HCT116 (cell line): ENCODE measurements at regions not wholly inside any gene's neighbourhood (a gene's known extent, or its start where the extent isn't known, plus 50 kb on each side); places are given as distances from the start of the nearest gene placed in this dataset.

Experiments
- ATAC-seq: fragments of 200-7000 bp; cut with Tn5 transposase; 2 replicates; pipeline ENCODE4 v1.9.1; 2020; ENCODE audit warnings: mild to moderate bottlenecking, moderate library complexity
- BruUV-seq: library from RNA; stranded (reverse); fragments of 400-500 nt; replicated peaks from 2 replicates; lab custom pipeline; 2021; lab: Mats Ljungman, UMichigan
- CTCF ChIA-PET: fragments of 300-600 bp; sonication (Branson Sonifier 250); formaldehyde crosslinking; loops from one replicate; lab custom pipeline; 2021; ENCODE audit warnings: antibody characterized with exemption; lab: Charles Lee
- POLR2A ChIA-PET: fragments of 300-600, 350-600 bp; sonication (Branson Sonifier 250); formaldehyde crosslinking; loops from one replicate; lab custom pipeline; 2021; ENCODE audit warnings: antibody characterized with exemption; lab: Charles Lee
- RAD21 ChIA-PET, 2 experiments: fragments of 300-600 bp; sonication (Branson Sonifier 250); formaldehyde crosslinking; loops; one replicate each; lab custom pipeline; 2023; ENCODE audit warnings: low total read pairs in 2 of 2; ENCODE audit not compliant: uncharacterized antibody in 2 of 2, unreplicated experiment in 2 of 2, low non-redundant PET in 1 of 2; lab: Charles Lee
- DNase-seq: peaks from one replicate; pipeline ENCODE4 v3.0.0-alpha.2; 2010; ENCODE audit warnings: low read depth, low spot score
- H2AFZ ChIP-seq: fragments of 200-600 bp; shearing (Covaris generic), sonication (generic); 2 replicates; pipeline ENCODE4 v1.6.1; 2017; ENCODE audit warnings: low read depth, mixed run types, mixed read lengths, antibody characterized with exemption, low read length; ENCODE audit not compliant: poor library complexity, severe bottlenecking
- H3K27ac ChIP-seq: 2 replicates; pipeline ENCODE4 v1.5.1; 2012; ENCODE audit warnings: low read depth, low read length
- H3K27me3 ChIP-seq: fragments of 200-600 bp; sonication (generic); 2 replicates; pipeline ENCODE4 v1.6.1; 2016; ENCODE audit warnings: mixed run types, low read length, mixed read lengths; ENCODE audit not compliant: insufficient read depth
- H3K36me3 ChIP-seq, 2 experiments: fragments of 200-500 bp in 1 of 2; fragments of 200-600 bp in 1 of 2; sonication (Bioruptor generic) in 1 of 2; sonication (generic) in 1 of 2; 2 replicates each; pipeline versions ENCODE4 v1.5.1 to v1.6.1; 2014 to 2016; ENCODE audit warnings: low read length in 2 of 2, inconsistent platforms in 1 of 2, mixed read lengths in 1 of 2, mixed run types in 1 of 2; ENCODE audit not compliant: insufficient read depth in 2 of 2, control insufficient read depth in 1 of 2
- H3K4me1 ChIP-seq, 2 experiments: fragments of 200-600 bp in 1 of 2; sonication (generic) in 1 of 2; 2 replicates each; pipeline versions ENCODE4 v1.5.1 to v1.6.1; 2012 to 2017; ENCODE audit warnings: low read length in 2 of 2, inconsistent platforms in 1 of 2, mild to moderate bottlenecking in 1 of 2, mixed read lengths in 1 of 2, mixed run types in 1 of 2, moderate library complexity in 1 of 2; ENCODE audit not compliant: insufficient read depth in 2 of 2, control insufficient read depth in 1 of 2
- H3K4me2 ChIP-seq: fragments of 200-600 bp; sonication (generic); 2 replicates; pipeline ENCODE4 v1.6.1; 2017; ENCODE audit warnings: mixed run types, low read length, mixed read lengths
- H3K4me3 ChIP-seq, 2 experiments: fragments of 200-600 bp in 1 of 2; sonication (generic) in 1 of 2; replicated peaks in 1 of 2; 2 replicates each; pipeline ENCODE4 v1.5.1; 2011 to 2016; ENCODE audit warnings: low read length in 2 of 2, control low read depth in 1 of 2, low read depth in 1 of 2, mild to moderate bottlenecking in 1 of 2, mixed read lengths in 1 of 2, mixed run types in 1 of 2
- H3K79me2 ChIP-seq: fragments of 200-600 bp; sonication (generic); 2 replicates; pipeline ENCODE4 v1.6.1; 2017; ENCODE audit warnings: mild to moderate bottlenecking, mixed run types, low read length, moderate library complexity, mixed read lengths; ENCODE audit not compliant: insufficient read depth
- H3K9ac ChIP-seq: fragments of 200-600 bp; sonication (generic); 2 replicates; pipeline ENCODE4 v1.6.1; 2016; ENCODE audit warnings: low read length, mixed read lengths
- H3K9me2 ChIP-seq: fragments of 200-600 bp; sonication (generic), shearing (Covaris generic); 2 replicates; pipeline ENCODE4 v1.6.1; 2017; ENCODE audit warnings: mixed run types, mild to moderate bottlenecking, moderate library complexity; ENCODE audit not compliant: insufficient read depth
- H3K9me3 ChIP-seq, 2 experiments: fragments of 200-500 bp in 1 of 2; fragments of 200-600 bp in 1 of 2; sonication (Bioruptor generic) in 1 of 2; sonication (generic) in 1 of 2; 2 replicates each; pipeline ENCODE4 v1.6.1; 2014 to 2017; ENCODE audit warnings: low read length in 2 of 2, mixed read lengths in 2 of 2, inconsistent platforms in 1 of 2, low read depth in 1 of 2, mild to moderate bottlenecking in 1 of 2, mixed run types in 1 of 2, moderate library complexity in 1 of 2; ENCODE audit not compliant: control insufficient read depth in 1 of 2, insufficient read depth in 1 of 2
- H4K20me1 ChIP-seq: fragments of 200-600 bp; sonication (generic), shearing (Covaris generic); 2 replicates; pipeline ENCODE4 v1.6.1; 2017; ENCODE audit warnings: mixed run types, mild to moderate bottlenecking, moderate library complexity; ENCODE audit not compliant: insufficient read depth
- CEBPB ChIP-seq: IDR thresholded peaks from 2 replicates; pipeline ENCODE4 v1.6.1; 2012; ENCODE audit warnings: low read depth
- EZH2 ChIP-seq: fragments of 200-600 bp; sonication (generic); IDR thresholded peaks from 2 replicates; pipeline ENCODE4 v1.6.1; 2017; ENCODE audit warnings: antibody characterized with exemption, mixed run types
- EZH2phosphoT487 ChIP-seq: fragments of 200-600 bp; IDR thresholded peaks from 2 replicates; pipeline ENCODE4 v1.6.1; 2018; ENCODE audit warnings: antibody characterized with exemption, borderline replicate concordance
- FOSL1 ChIP-seq: IDR thresholded peaks from 2 replicates; pipeline ENCODE4 v1.6.1; 2012; ENCODE audit warnings: low read depth
- JUND ChIP-seq: IDR thresholded peaks from 2 replicates; pipeline ENCODE4 v1.6.1; 2012
- MAX ChIP-seq: IDR thresholded peaks from 2 replicates; pipeline ENCODE4 v1.6.1; 2012
- POLR2A ChIP-seq: IDR thresholded peaks from 2 replicates; pipeline ENCODE4 v1.7.0; 2011; ENCODE audit warnings: borderline replicate concordance; ENCODE audit not compliant: insufficient read depth, insufficient read length; ENCODE audit errors: extremely low read depth
- POLR2AphosphoS5 ChIP-seq: IDR thresholded peaks from 2 replicates; pipeline ENCODE4 v1.6.1; 2011; ENCODE audit warnings: mild to moderate bottlenecking, low read depth, low read length, moderate library complexity
- RAD21 ChIP-seq: IDR thresholded peaks from 2 replicates; pipeline ENCODE4 v1.6.1; 2012; ENCODE audit warnings: low read depth, mild to moderate bottlenecking
- SIN3A ChIP-seq: IDR thresholded peaks from 2 replicates; pipeline ENCODE4 v1.6.1; 2012; ENCODE audit warnings: low read depth
- SP1 ChIP-seq: IDR thresholded peaks from 2 replicates; pipeline ENCODE4 v1.6.1; 2012; ENCODE audit warnings: low read depth
- SRF ChIP-seq: IDR thresholded peaks from 2 replicates; pipeline ENCODE4 v1.6.1; 2012; ENCODE audit warnings: low read depth
- TCF7L2 ChIP-seq: IDR thresholded peaks from 2 replicates; pipeline ENCODE4 v1.7.0; 2011; ENCODE audit warnings: borderline replicate concordance, inconsistent platforms; ENCODE audit not compliant: insufficient read depth, insufficient read length; ENCODE audit errors: extremely low read depth
- YY1 ChIP-seq: IDR thresholded peaks from 2 replicates; pipeline ENCODE4 v1.6.1; 2011; ENCODE audit warnings: low read length, low read depth, moderate library complexity, mild to moderate bottlenecking; ENCODE audit not compliant: insufficient replicate concordance; ENCODE audit errors: extremely low read depth
- ZFX ChIP-seq: fragments of 450-650 bp; IDR thresholded peaks from 2 replicates; pipeline ENCODE4 v1.6.1; 2017
- intact Hi-C: fragments of 100-400 bp; cut with micrococcal nuclease; formaldehyde crosslinking; loops from 2 replicates; pipeline ENCODE4 v1.10.0; 2022
- TF ChIP-seq, protein P1 (sequence below): IDR thresholded peaks from 2 replicates; pipeline ENCODE4 v1.6.1; 2012
- TF ChIP-seq, protein P2 (sequence below), 3 experiments: fragments of 200-600 bp in 1 of 3; sonication (generic) in 1 of 3; IDR thresholded peaks in 2 of 3; conservative IDR thresholded peaks in 1 of 3; 2 replicates each; pipeline ENCODE4 v1.5.1; 2012 to 2017; ENCODE audit warnings: low read depth in 2 of 3, low read length in 2 of 3, antibody characterized with exemption in 1 of 3, borderline replicate concordance in 1 of 3, control low read depth in 1 of 3, mild to moderate bottlenecking in 1 of 3, mixed read lengths in 1 of 3, mixed run types in 1 of 3, moderate library complexity in 1 of 3; ENCODE audit not compliant: insufficient read depth in 1 of 3
- TF ChIP-seq, protein P3 (sequence below): IDR thresholded peaks from 2 replicates; pipeline ENCODE4 v1.6.1; 2012; ENCODE audit warnings: low read depth
- TF ChIP-seq, protein P4 (sequence below): IDR thresholded peaks from 2 replicates; pipeline ENCODE4 v1.6.1; 2011; ENCODE audit warnings: mild to moderate bottlenecking, low read length, moderate library complexity; ENCODE audit not compliant: insufficient replicate concordance; ENCODE audit errors: extremely low read depth

- no peaks in the 10 kb centered on the region for H3K9me3 ChIP-seq
- ChIA-PET POLR2A (no interaction called here), RAD21 (no interaction called here), CTCF (no interaction called here)
- DNase-seq, result no peak
- no peak overlapping the region for H3K4me3 ChIP-seq
- H3K9ac ChIP-seq, result no peak overlapping the region
- H3K36me3 ChIP-seq, result no peaks in the 10 kb centered on the region
- no peaks in the 10 kb centered on the region for H3K4me1 ChIP-seq
- intact Hi-C loops, result no loop called here
- no peak overlapping the region for H3K4me2 ChIP-seq
- no peak overlapping the region for H3K27ac ChIP-seq
- no peak overlapping the region for H2AFZ ChIP-seq
- no peaks in the 10 kb centered on the region for H3K9me2 ChIP-seq
- no peak for ATAC-seq
- no peaks in the 10 kb centered on the region for H4K20me1 ChIP-seq
- peaks cover 23% of the 10 kb centered on the region; the same call in 1 of the 2 replicates for H3K27me3 ChIP-seq
- BruUV-seq, result no TSS peak
- no peaks in the 10 kb centered on the region for H3K79me2 ChIP-seq
- TF ChIP-seq TCF7L2, result no peak
- TF ChIP-seq MAX, result no peak
- no peak for TF ChIP-seq FOSL1
- TF ChIP-seq YY1, result no peak
- no peak for TF ChIP-seq SP1
- TF ChIP-seq POLR2AphosphoS5, result no peak
- TF ChIP-seq, protein P1, sequence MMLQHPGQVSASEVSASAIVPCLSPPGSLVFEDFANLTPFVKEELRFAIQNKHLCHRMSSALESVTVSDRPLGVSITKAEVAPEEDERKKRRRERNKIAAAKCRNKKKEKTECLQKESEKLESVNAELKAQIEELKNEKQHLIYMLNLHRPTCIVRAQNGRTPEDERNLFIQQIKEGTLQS, result no peak
- no peak for TF ChIP-seq POLR2A
- no peak for TF ChIP-seq SRF
- TF ChIP-seq, protein P2, sequence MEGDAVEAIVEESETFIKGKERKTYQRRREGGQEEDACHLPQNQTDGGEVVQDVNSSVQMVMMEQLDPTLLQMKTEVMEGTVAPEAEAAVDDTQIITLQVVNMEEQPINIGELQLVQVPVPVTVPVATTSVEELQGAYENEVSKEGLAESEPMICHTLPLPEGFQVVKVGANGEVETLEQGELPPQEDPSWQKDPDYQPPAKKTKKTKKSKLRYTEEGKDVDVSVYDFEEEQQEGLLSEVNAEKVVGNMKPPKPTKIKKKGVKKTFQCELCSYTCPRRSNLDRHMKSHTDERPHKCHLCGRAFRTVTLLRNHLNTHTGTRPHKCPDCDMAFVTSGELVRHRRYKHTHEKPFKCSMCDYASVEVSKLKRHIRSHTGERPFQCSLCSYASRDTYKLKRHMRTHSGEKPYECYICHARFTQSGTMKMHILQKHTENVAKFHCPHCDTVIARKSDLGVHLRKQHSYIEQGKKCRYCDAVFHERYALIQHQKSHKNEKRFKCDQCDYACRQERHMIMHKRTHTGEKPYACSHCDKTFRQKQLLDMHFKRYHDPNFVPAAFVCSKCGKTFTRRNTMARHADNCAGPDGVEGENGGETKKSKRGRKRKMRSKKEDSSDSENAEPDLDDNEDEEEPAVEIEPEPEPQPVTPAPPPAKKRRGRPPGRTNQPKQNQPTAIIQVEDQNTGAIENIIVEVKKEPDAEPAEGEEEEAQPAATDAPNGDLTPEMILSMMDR (IDR thresholded peaks at IDR 0.05 in 2 of 3, conservative IDR thresholded peaks at IDR 0.05 in 1 of 3; ENCODE audit: borderline replicate concordance in 1 of 3, insufficient read depth in 1 of 3, low read depth in 2 of 3, low read length in 2 of 3), result no peak
- TF ChIP-seq EZH2phosphoT487, result no peak
- no peak for TF ChIP-seq SIN3A
- TF ChIP-seq, protein P3, sequence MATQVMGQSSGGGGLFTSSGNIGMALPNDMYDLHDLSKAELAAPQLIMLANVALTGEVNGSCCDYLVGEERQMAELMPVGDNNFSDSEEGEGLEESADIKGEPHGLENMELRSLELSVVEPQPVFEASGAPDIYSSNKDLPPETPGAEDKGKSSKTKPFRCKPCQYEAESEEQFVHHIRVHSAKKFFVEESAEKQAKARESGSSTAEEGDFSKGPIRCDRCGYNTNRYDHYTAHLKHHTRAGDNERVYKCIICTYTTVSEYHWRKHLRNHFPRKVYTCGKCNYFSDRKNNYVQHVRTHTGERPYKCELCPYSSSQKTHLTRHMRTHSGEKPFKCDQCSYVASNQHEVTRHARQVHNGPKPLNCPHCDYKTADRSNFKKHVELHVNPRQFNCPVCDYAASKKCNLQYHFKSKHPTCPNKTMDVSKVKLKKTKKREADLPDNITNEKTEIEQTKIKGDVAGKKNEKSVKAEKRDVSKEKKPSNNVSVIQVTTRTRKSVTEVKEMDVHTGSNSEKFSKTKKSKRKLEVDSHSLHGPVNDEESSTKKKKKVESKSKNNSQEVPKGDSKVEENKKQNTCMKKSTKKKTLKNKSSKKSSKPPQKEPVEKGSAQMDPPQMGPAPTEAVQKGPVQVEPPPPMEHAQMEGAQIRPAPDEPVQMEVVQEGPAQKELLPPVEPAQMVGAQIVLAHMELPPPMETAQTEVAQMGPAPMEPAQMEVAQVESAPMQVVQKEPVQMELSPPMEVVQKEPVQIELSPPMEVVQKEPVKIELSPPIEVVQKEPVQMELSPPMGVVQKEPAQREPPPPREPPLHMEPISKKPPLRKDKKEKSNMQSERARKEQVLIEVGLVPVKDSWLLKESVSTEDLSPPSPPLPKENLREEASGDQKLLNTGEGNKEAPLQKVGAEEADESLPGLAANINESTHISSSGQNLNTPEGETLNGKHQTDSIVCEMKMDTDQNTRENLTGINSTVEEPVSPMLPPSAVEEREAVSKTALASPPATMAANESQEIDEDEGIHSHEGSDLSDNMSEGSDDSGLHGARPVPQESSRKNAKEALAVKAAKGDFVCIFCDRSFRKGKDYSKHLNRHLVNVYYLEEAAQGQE, result no peak
- TF ChIP-seq JUND, result no peak
- TF ChIP-seq, protein P4, sequence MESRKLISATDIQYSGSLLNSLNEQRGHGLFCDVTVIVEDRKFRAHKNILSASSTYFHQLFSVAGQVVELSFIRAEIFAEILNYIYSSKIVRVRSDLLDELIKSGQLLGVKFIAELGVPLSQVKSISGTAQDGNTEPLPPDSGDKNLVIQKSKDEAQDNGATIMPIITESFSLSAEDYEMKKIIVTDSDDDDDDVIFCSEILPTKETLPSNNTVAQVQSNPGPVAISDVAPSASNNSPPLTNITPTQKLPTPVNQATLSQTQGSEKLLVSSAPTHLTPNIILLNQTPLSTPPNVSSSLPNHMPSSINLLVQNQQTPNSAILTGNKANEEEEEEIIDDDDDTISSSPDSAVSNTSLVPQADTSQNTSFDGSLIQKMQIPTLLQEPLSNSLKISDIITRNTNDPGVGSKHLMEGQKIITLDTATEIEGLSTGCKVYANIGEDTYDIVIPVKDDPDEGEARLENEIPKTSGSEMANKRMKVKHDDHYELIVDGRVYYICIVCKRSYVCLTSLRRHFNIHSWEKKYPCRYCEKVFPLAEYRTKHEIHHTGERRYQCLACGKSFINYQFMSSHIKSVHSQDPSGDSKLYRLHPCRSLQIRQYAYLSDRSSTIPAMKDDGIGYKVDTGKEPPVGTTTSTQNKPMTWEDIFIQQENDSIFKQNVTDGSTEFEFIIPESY, result no peak
- no peak for TF ChIP-seq RAD21
- TF ChIP-seq CEBPB, result no peak
- TF ChIP-seq EZH2, result no peak
- no peak for TF ChIP-seq ZFX
Observed at GRCh38 chr16:87094556-87094865, 222.7 kb downstream of the C16orf95 start.
